GM21723 (cell line): ENCODE measurements at regions not wholly inside any gene's neighbourhood (a gene's known extent, or its start where the extent isn't known, plus 50 kb on each side); places are given as distances from the start of the nearest gene placed in this dataset.

Source experiments
- ATAC-seq: cut with Tn5 transposase; IDR thresholded peaks from one replicate; pipeline ENCODE4 v1.9.1; 2021; ENCODE audit warnings: mild to moderate bottlenecking, moderate library complexity; ENCODE audit not compliant: unreplicated experiment

- ATAC-seq, result no peak
Measured at GRCh38 chr2:14123436-14124103, 508.9 kb upstream of the LRATD1 start.

DNA sequence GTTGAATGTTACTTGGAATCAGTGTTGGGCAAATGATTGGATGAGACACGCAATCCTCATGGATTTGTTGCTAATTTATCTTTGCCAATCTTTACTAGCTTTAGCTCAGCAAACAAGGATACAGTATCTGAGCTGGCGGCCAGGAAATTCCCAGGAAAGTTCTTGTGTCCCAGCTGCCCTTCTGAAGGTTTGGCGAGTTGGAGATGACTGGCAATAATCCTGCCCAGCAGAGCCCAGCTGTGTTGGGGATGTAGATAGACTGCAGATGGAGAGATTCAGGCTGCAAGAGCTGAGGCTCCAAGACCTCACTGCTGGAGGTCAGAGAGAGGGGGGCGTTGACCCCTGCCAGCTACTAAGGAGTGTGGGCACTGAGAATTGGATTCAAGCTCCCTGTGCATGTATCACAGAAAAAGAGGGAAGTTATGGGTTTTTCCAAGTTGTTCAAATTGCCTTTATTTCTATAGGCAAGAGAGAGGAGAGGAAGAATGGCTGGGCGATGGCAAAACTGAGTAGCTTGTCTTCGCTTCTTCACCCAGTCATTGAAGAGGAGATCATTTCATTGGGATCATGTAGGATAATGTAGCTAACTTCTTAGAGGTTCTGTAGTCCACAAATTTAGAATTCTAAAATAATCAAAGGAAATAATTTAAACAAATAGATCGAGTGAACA lies 506.8 kb upstream of the LRATD1 start:
- no peak for ATAC-seq

- ATAC-seq, result no peak
Measured at GRCh38 chr2:14126846-14127245, 505.7 kb upstream of the LRATD1 start.

DNA sequence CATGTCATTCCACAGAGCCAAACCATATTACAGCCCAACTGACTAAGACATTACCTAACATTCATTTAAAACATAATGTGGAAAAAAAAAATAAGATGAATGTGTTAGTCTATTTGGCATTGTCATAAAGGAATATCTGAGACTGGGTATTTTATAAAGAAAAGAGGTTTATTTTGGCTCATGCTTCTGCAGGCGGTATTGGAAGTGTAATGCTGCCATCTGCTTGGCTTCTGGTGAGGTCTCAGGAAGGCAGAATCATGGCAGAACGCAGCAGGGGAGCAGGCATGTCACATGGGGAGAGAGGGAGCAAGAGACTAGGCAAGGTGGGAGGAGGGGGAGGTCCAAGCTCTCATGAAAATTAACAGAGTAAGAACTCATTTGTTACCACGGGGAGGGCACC lies 504.8 kb upstream of the LRATD1 start:
- ATAC-seq, result no peak

DNA sequence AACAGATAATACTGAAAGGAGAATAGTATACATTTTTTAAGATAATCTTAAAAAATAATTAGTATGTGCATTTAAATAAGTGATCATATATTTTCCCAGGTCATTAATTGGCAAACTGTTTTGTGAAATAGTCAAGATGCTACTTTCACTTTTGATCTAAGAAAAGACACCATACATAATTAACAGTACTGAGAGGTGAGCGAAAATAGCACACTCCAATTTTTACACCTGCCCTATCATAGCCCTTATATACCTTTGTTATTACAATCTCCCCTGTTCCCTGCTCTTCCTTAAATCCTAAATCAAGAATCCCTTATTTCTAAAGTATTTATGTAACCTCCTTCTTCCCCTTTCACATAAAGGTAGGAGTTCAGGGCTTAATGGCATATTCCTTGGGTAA lies 500.1 kb upstream of the LRATD1 start:
- no peak for ATAC-seq

DNA sequence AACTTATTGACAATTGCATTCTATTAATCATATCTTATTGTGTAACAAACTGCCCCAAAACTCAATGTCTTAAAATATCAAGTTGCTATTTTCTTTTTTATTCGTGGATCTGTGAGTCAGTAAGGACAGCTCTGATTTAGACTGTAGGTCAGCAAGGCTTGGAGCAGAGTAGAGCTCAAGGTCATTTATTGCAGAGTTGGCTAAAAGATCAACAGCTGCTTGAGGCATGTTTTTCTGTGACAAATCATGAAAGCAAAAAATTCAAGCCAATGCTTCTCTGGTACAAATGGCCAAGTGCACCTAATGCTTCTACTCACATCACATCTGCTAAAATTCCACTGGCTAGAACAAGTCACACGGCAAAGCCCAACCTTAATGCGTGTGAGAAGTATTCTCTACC lies 497.7 kb upstream of the LRATD1 start:
- no peak for ATAC-seq

DNA sequence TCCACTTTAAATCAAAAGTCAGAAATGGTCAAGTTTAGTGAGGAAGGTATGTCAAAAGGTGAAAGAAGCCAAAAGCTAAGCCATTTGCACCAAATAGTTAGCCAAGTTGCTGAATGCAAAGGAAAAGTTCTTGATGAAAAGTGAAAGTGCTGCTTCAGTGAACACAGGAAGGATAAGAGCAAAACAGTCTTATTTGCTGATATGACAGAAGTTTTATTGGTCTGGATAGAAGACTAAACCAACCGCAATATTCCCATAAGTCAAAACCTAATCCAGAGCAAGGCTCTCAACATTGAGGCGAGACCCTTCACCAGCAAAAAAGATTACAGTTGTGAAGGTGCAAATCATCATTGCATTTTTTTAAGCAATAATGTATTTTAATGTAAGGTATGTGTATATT lies 496.5 kb upstream of the LRATD1 start:
- no peak for ATAC-seq

DNA sequence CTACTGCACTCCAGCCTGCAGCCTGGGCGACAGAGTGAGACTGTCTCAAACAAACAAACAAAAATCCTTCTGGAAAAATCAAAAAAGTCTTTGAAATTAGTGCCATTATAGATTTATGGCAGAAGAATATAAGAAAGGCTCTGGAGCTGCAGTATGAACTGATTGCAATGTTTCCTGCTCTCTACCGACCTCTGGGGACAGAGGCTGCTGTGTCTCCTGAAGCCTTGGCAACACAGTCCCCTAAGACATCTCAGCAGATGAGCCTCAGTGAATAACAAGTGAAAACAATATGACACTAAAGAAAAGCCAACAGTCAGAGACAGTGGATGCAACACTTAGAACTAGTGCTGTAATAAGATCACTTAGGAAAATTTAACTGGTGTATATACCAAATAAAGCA lies 494.9 kb upstream of the LRATD1 start:
- ATAC-seq, result no peak

DNA sequence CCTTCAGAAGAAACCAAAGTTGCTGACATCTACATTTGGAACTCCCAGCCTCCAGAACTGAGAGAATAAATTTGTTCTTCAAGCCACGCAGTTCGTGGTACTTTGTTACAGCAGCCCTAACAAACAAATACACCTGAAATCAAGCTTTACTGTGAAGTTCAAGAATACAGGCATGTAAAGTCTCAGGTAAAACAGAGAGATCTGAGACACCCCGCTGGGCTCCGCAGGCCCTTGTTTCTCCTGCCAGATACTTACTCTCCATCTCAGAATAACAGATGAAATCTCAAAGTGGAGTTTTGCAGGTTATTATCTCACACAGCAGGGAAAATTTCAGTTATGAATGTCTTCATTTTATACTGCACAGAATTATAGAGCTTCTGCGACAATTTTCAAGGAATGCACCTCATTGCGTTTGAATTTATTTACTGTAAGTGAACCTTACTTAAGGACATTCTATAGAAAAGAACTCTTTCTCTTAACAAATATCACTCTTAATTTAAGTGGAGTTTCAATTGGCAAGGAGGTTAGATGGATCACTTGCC lies 492.4 kb upstream of the LRATD1 start:
- no peak for ATAC-seq

DNA sequence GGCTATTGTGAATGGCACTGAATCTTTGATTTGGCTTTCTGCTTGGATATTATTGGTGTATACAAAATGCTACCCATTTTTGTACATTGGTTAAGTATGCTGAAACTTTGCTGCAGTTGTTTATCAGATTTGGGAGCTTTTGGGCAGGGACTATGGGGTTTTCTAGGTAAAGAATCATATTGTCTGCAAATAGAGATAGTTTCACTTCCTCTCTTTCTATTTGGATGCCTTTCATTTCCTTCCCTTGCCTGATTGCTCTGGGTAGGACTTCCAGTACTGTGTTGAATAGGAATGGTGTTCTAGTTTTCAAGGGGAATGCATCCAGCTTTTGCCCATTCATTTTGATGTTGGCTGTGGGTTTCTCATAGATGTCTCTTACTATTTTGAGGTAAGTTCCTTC lies 489.1 kb upstream of the LRATD1 start:
- ATAC-seq, result no peak

DNA sequence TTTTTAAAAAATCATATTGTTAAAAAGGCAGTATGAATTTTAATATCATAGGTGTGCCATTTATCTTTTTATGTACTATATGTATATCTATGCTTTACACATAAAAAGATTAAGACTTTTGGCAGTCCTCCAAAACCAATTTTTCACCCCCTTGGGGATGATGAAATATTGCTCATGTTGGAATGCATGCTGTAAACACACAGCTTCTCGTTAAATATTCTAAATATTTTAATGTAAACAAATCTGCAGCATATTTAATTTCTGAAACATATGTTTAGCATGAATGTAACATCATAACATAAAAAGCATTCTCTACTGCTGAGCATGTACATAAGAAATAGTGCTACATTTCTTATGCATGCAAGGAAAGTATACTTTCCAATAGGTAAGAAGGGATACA lies 484.3 kb upstream of the LRATD1 start:
- ATAC-seq, result no peak

GRCh38 chr2:14157816-14158215 lies 474.7 kb upstream of the LRATD1 start:
- ATAC-seq, result no peak

GRCh38 chr2:14180333-14180732 lies 452.2 kb upstream of the LRATD1 start:
- ATAC-seq, result no peak

- ATAC-seq, result no peak
Measured at GRCh38 chr2:14182227-14182946, 450.1 kb upstream of the LRATD1 start.

DNA sequence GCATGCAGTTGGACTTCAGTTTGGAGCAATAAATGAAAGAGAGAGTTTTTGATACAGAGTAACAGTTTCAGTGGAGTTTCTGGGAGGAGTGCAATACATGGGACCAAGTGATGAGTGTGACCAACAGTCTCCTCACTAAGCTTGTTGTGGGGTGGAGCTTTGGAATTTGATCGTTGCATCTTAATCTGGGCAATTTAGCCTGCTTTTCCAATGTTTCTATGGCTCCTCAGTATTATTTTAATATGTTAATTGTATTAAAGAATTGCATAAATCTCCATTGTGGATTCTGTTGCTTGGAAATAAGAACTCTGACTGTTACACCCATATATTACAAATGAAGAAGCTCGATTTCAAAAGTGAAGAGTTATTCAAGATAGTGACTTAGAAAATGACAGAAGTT lies 446.6 kb upstream of the LRATD1 start:
- ATAC-seq, result no peak

DNA sequence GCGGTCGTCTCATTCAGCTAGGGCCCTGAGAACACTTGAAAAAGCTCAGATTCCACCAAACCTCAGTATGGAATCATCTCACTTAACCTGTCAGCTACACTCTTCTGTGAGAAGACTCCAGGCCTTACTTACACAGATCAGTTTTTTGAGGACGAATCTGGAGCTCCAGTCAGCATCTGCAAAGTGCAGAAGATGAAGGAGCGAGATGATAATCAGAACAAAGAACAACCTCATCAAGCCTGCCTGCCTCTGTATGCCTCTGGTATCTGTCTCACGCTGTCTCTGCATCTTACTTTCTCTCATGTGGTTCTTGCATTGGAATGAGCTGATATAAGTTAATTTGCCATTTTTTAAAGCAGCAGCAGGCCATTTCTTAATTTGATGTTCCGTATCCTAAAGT lies 444.1 kb upstream of the LRATD1 start:
- ATAC-seq, result no peak

GRCh38 chr2:14189929-14190328 lies 442.6 kb upstream of the LRATD1 start:
- no peak for ATAC-seq

GRCh38 chr2:14194233-14194632 lies 438.3 kb upstream of the LRATD1 start:
- no peak for ATAC-seq

DNA sequence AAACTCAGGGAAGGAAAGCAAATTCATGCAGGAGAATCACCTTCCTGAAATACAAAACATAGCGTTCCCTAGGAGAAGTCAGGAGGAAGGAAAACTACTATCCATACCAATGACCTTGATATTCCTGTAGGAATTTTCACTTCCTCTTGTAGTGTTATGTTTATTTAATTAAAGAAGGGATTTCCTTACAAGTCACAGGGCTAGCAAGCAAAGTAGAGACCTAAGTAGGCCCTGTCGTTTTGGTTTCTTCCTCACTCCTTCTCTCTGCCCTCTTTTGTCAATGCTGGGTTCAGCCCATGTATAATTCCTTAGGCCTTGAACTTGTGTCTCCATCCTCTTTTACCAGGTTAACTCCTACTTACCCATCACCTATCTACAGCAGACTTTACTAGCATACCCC lies 435.2 kb upstream of the LRATD1 start:
- ATAC-seq, result no peak

DNA sequence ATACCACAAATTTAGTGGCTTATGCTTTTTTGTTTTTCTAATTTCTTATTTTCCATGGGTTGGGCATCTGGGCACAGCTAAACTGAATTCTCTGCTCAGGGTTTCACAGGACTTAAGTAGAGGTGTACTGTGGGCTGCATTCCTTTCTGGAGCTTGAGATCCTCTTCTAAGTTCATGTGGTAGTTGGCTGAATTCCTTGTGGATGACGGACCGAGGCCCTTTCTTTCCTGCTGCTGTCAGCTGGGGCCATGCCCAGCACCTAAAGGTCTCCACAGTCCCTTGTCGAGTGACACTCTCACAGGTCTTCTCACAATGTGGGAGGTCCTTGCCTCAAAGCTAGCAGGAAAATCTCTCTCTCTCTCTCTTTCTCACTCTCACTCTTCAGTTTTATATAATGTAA lies 433.5 kb upstream of the LRATD1 start:
- no peak for ATAC-seq

- ATAC-seq, result no peak
Measured at GRCh38 chr2:14219306-14219705, 413.2 kb upstream of the LRATD1 start.

GRCh38 chr2:14220101-14220500 lies 412.4 kb upstream of the LRATD1 start:
- ATAC-seq, result no peak
